Spleen (tissue), 7 donors: ENCODE measurements at regions not wholly inside any gene's neighbourhood (a gene's known extent, or its start where the extent isn't known, plus 50 kb on each side); places are given as distances from the start of the nearest gene placed in this dataset.

ENCODE experiments used
- CTCF ChIP-seq, 11 experiments: fragments of 200-600 bp in 7 of 11; fragments of 450-650 bp in 4 of 11; sonication (generic) in 4 of 11; IDR thresholded peaks in 8 of 11; conservative IDR thresholded peaks in 3 of 11; 1 replicate in 7 of 11; 2 replicates in 4 of 11; pipeline versions ENCODE4 v1.4.0 to v1.8.0; 2016 to 2021; ENCODE audit warnings: antibody characterized with exemption in 11 of 11, inconsistent platforms in 4 of 11, mild to moderate bottlenecking in 1 of 11
- POLR2A ChIP-seq, 3 donors: fragments of 450-650 bp; IDR thresholded peaks; one replicate each; pipeline ENCODE4 v1.5.1; 2017; ENCODE audit warnings: antibody characterized with exemption in 3 of 3, mild to moderate bottlenecking in 1 of 3
- POLR2AphosphoS5 ChIP-seq, 3 donors: sonication (generic); formaldehyde crosslinking; IDR thresholded peaks; one replicate each; pipeline ENCODE4 v1.5.1; 2017; ENCODE audit warnings: antibody characterized with exemption in 3 of 3
- donor health status: DM: no; HTN: no; CAD: no; lungs with moderate emphysema.
- donor health status: DM: no; HTN: no; CAD: no.
- donor health status: DM: no; HTN: no; CAD: no.

- TF ChIP-seq CTCF (IDR thresholded peaks at IDR 0.05 in 8 of 11, conservative IDR thresholded peaks at IDR 0.05 in 3 of 11) (no peak), POLR2A (IDR thresholded peaks at IDR 0.05) (no peak), POLR2AphosphoS5 (IDR thresholded peaks at IDR 0.05) (no peak)
Measured at GRCh38 chr2:211176514-211177141, 620.2 kb downstream of the CPS1 start.
